ENCODE measurements at regions not wholly inside any gene's neighbourhood (a gene's known extent, or its start where the extent isn't known, plus 50 kb on each side); places are given as distances from the start of the nearest gene placed in this dataset.

- TF ChIP-seq ZIC2 (tag by site-specific recombination; IDR thresholded peaks at IDR 0.05): no peak
- no peak for TF ChIP-seq ZNF792 (tag by site-specific recombination; IDR thresholded peaks at IDR 0.05)
- TF ChIP-seq, protein P1, sequence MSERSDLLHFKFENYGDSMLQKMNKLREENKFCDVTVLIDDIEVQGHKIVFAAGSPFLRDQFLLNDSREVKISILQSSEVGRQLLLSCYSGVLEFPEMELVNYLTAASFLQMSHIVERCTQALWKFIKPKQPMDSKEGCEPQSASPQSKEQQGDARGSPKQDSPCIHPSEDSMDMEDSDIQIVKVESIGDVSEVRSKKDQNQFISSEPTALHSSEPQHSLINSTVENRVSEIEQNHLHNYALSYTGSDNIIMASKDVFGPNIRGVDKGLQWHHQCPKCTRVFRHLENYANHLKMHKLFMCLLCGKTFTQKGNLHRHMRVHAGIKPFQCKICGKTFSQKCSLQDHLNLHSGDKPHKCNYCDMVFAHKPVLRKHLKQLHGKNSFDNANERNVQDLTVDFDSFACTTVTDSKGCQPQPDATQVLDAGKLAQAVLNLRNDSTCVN (tag by site-specific recombination; optimal IDR thresholded peaks at IDR 0.05): no peak
- TF ChIP-seq FEZF1 (tag by site-specific recombination; IDR thresholded peaks at IDR 0.05): no peak
- no peak for TF ChIP-seq ZNF629 (tag by site-specific recombination; IDR thresholded peaks at IDR 0.05)
- TF ChIP-seq ZNF596 (tag by site-specific recombination; IDR thresholded peaks at IDR 0.05): no peak
- no peak for TF ChIP-seq OVOL3 (tag by site-specific recombination; IDR thresholded peaks at IDR 0.05)
- TF ChIP-seq ELK4 (IDR thresholded peaks at IDR 0.05; ENCODE audit: borderline replicate concordance, low read depth, low read length): no peak
- TF ChIP-seq ZNF692 (tag by site-specific recombination; IDR thresholded peaks at IDR 0.05): no peak
- TF ChIP-seq ZNF202 (tag by site-specific recombination; IDR thresholded peaks at IDR 0.05; ENCODE audit: borderline replicate concordance): no peak
- no peak for TF ChIP-seq RBAK (tag by site-specific recombination; IDR thresholded peaks at IDR 0.05)
- TF ChIP-seq ZNF544 (tag by site-specific recombination; IDR thresholded peaks at IDR 0.05): no peak
- no peak for TF ChIP-seq ZNF157 (tag by site-specific recombination; IDR thresholded peaks at IDR 0.05)
- no peak for TF ChIP-seq ZNF610 (tag by site-specific recombination; IDR thresholded peaks at IDR 0.05; ENCODE audit: borderline replicate concordance)
- TF ChIP-seq ZNF37A (tag by site-specific recombination; IDR thresholded peaks at IDR 0.05): no peak
- TF ChIP-seq KLF7 (tag by site-specific recombination; IDR thresholded peaks at IDR 0.05; ENCODE audit: borderline replicate concordance): no peak
- no peak for TF ChIP-seq HOXC10 (CRISPR knock-in tag; IDR thresholded peaks at IDR 0.05)
- TF ChIP-seq KLF10 (tag by site-specific recombination; IDR thresholded peaks at IDR 0.05): no peak
- TF ChIP-seq ZNF843 (tag by site-specific recombination; IDR thresholded peaks at IDR 0.05): no peak
- Histone ChIP-seq H3K9me3 (ENCODE audit: control insufficient read depth, insufficient read depth, low read depth, low read length) (no peaks in the 10 kb centered on the region), H3K4me3 (ENCODE audit: low read depth, low read length) (no peak overlapping the region), H3K27ac (ENCODE audit: extremely low read depth, low read depth, low read length) (no peak overlapping the region), H3K4me1 (ENCODE audit: control insufficient read depth, insufficient read depth, low read length) (no peaks in the 10 kb centered on the region; the same call in 1 of the 2 replicates), H3K36me3 (ENCODE audit: control insufficient read depth in 2 of 2, insufficient read depth in 1 of 2, low read length in 2 of 2) (no peaks in the 10 kb centered on the region)
- ChIA-PET CTCF (interaction anchor here (0.6 to 1.2 kb wide), 4 partner anchors 206 to 351 kb away, joined by 3 to 6 read pairs (median 3); no protein-coding TSS in a partner anchor), POLR2A (no interaction called here)
Observed at GRCh38 chr6:105949869-105950268, 136.3 kb upstream of the PRDM1 start.

DNA sequence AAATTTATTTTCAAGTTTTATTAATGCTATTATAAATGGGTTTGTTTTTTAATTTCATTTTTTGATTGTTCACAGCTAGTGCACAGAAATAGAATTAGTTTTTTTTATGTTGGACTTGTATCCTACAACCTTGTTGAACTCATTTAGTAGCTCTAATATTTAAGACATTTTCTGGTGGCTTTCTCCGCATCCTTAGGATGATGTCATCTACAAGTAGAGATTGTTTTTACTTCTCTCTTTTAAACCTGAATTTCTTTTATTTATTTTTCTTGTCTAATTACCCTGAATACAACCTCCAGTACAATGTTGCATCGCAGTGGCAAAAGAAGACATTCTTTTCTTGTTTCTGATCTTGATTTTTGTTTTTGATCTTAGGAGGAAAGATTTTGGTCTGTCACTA, 142.6 kb upstream of the PRDM1 start:
- Histone ChIP-seq H3K4me1 (ENCODE audit: control insufficient read depth, insufficient read depth, low read length) (peaks cover 5% of the 10 kb centered on the region; the same call in 1 of the 2 replicates), H3K36me3 (ENCODE audit: control insufficient read depth in 2 of 2, insufficient read depth in 1 of 2, low read length in 2 of 2) (no peaks in the 10 kb centered on the region), H3K9me3 (ENCODE audit: control insufficient read depth, insufficient read depth, low read depth, low read length) (no peaks in the 10 kb centered on the region), H3K27ac (ENCODE audit: extremely low read depth, low read depth, low read length) (no peak overlapping the region), H3K4me3 (ENCODE audit: low read depth, low read length) (no peak overlapping the region)
- peak; percentile 52 for TF ChIP-seq ATF2 (tag by site-specific recombination; IDR thresholded peaks at IDR 0.05; ENCODE audit: low read depth)
- TF ChIP-seq YY2 (tag by site-specific recombination; IDR thresholded peaks at IDR 0.05): no peak
- TF ChIP-seq ZNF324 (tag by site-specific recombination; IDR thresholded peaks at IDR 0.05): no peak
- TF ChIP-seq ZNF792 (tag by site-specific recombination; IDR thresholded peaks at IDR 0.05): no peak
- TF ChIP-seq ZNF571 (tag by site-specific recombination; IDR thresholded peaks at IDR 0.05): no peak
- TF ChIP-seq ZNF707 (tag by site-specific recombination; IDR thresholded peaks at IDR 0.05): no peak
- ChIA-PET CTCF (interaction anchor here (0.7 kb wide), 1 partner anchor 131 kb away, joined by 5 read pairs; no protein-coding TSS in a partner anchor), POLR2A (no interaction called here)
